Head of caudate nucleus (tissue), 42 donors: ENCODE measurements at regions not wholly inside any gene's neighbourhood (a gene's known extent, or its start where the extent isn't known, plus 50 kb on each side); places are given as distances from the start of the nearest gene placed in this dataset.
"Not testable (repeated sequence)": the region's sequence is repeated elsewhere in the genome, so short reads cannot be mapped to it uniquely, and the experiment has no call there.

Experiments used
- DNase-seq, 42 donors: peaks; one replicate each; pipeline versions ENCODE4 v3.0.0 to v3.0.0-alpha.2; 2020 to 2021; ENCODE audit warnings: mixed read lengths in 7 of 42
- intact Hi-C: fragments of 100-400 bp; cut with DNase I; formaldehyde crosslinking; loops from one replicate; pipeline ENCODE4 v1.15.0; 2022

GRCh38 chr4:110367156-110367555 lies 108.8 kb upstream of the ENPEP start:
- no peak for DNase-seq
- intact Hi-C loops = no loop called here

DNA sequence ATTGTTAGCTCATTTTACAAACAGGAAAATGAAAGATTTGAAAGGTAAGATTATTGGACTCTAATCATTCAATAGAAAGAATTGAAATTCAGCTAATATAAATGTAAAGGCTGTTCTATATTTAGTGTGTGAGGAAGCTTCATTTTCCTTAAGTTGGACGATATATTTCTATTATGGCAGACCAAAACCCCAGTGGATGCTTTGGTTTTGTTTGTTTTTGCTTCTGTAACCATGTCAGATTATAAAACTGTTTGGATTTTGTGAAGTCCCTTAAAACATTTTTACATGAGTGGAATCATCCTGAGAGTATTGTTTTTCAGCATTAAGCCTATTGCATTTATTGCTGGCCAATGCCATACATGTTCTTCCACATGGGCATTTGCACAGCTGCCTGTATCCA lies 110.2 kb upstream of the ENPEP start:
- intact Hi-C loops = no loop called here
- no peak for DNase-seq

DNA sequence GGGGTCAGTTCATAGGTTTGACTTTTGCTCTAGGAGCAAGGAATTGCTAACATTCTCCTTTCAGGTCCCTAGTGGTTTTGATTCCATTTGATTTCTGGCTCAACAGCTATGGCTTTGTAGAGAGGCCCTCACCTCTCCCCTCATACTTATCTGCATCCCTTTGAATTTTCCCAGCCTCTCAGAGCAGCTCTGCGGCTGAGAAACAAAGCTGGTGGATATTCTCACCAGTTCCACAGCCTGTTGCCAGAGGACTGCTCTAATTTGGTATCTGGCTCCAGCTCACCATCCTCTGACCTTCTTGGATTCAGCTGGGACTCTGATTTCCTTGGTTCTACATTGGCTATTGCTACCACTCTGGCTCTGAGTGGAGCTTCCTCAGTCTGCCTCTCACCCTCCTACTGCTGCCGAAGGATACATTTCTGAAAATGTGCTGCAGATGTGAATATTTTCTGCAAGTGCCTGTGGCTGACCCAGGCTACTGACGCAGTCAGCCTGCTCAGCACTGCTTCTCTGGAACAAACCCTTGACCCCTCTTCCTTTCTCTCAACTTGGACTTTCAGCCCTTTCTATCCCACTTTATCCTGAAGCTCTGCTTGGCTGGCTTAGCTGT lies 110.9 kb upstream of the ENPEP start:
- intact Hi-C loops = no loop called here

DNA sequence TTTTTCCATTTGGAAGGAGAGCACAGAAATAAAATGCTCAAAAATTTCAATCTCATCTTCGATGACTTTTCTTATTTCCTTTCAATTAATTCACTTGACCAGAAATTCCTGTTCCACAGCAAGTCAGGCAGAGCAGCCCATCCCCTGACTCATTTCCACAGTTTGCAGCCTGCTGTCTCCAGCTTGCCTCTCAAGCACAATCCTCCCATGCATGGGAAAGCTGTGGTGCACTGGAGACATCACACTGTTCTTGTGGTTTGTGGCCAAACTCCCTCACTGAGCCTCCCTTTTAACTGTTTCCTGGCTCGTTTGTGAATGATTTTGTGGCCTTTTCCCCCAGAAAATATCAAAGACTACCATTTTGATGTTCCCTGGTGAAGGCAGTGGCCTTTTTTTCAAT lies 114.0 kb upstream of the ENPEP start:
- no peak for DNase-seq

More for the DNA sequence above, 110.9 kb upstream of the ENPEP start:
- DNase-seq = no peak

DNA sequence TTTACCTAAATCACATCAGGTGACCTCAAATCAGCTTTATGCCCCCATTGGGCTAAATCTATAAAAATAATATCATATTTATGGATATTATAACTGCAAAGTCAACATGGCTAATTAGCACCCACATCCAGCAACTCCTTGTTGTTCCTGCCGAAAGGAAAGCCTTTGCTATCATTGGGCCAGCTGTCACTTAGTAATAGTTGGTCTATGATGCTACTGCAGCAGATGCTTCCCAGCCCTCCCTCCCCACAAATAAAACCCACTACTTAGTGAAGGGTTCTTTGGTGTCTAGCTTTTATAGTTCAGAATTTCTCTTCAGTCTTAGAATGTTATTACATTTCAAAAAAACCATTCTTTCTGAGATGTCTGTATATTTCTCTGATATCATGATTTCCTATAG lies 116.9 kb upstream of the ENPEP start:
- no peak for DNase-seq
- intact Hi-C loops = no loop called here

More for the DNA sequence above, 114.0 kb upstream of the ENPEP start:
- intact Hi-C loops = no loop called here

DNA sequence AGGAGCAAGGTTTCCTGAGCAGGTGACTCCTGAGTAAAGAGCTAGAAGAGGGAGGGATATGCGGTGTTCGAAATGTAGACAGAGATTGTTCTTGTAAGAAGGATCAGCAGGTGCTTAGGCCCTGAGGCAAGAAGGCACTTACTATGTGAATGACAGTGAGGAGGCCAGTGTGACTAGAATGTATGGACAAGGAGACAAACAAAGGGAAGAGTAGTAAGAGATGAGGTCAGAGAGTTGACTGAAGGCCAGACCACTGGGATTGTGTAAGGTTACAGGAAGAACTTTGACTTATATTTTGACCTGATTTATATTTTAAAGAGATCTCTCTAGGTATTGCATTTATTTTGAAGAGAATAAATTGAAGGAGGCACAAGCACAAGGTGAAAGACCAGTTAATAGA lies 118.4 kb upstream of the ENPEP start:
- no peak for DNase-seq
- intact Hi-C loops = no loop called here

GRCh38 chr4:110354460-110354859 lies 121.5 kb upstream of the ENPEP start:
- intact Hi-C loops = no loop called here
- no peak for DNase-seq

DNA sequence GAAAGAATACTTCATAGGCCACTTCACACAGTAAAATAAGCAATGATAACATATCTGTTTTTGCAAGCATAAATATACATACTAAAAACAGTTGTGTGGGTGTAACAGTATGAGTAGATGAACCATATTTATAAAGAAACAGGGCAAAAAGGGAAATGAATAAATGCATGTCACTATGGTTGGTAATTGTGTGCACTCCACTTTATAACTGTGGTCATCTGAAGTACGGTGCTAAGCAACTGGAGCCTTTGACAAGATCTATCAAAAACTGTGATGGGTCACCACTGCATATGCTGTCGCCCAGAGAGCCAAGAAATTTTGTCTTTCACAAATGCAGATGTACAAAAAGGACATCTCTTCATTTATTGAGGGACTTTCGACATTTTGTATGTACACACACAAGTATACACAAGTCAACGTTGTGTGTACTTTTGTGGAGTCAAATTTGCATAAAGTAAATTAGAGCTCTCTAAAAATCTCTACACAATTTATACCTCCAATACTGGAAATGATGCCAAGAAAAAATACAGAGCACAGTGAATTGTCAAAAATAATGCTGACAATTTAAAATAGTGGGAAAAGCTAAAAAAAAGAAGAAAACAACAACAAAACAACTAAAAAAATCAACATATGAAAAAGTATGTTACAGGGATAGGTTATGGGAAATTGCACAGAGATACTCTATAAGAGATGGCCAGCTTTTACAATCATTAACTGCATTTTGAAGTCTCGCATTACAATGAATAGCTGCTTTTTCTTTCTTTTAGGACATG lies 123.1 kb upstream of the ENPEP start:
- DNase-seq = no peak
- intact Hi-C loops = no loop called here

- intact Hi-C loops = no loop called here
- DNase-seq = no peak
Measured at GRCh38 chr4:110348711-110349383, 127.1 kb upstream of the ENPEP start.

DNA sequence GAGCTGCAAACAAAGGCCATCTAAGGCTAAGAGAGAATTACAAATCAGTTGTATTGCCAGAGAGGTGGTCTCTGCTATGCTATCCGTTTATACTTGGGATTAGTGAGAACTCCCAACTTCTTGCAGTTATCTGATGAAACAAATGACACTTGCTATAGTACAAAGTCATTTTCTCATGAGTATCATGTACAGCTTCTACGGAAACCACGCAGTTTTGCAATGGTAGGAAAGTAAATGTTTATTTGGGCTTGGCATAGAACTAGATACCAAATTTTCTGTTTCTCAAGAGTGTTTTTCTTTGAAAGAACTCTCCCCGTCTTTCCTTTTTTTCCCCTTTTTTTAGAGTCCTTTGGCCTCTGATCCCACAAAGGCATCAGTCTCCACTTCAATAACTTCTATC lies 128.2 kb upstream of the ENPEP start:
- DNase-seq = no peak
- intact Hi-C loops = no loop called here

- intact Hi-C loops = no loop called here
Measured at GRCh38 chr4:110344165-110344564, 131.8 kb upstream of the ENPEP start.

DNA sequence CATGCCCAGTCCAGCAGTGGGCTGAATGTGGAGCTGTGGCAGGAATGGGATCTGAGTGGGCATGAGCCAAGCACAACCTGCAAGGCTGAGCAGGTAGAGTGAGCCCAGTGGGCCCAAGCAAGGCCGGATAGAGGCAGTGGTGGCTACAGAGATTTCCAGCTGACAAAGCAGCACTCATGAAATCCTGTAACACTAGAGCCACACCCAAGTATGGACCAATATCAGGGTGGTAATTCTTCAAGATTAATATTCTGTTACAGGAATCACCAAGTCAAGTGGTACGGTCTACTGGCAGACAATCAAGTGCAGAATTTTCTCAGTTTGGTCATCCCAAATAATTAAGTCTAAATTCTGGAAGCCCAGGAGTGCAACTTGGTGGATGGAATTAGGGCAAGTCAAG lies 132.4 kb upstream of the ENPEP start:
- intact Hi-C loops = no loop called here
- no peak for DNase-seq

More at GRCh38 chr4:110344165-110344564, 131.8 kb upstream of the ENPEP start:
- no peak for DNase-seq

- intact Hi-C loops, DNase-seq: not testable (repeated sequence)
Measured at GRCh38 chr4:110341118-110341517, 134.8 kb upstream of the ENPEP start.

DNA sequence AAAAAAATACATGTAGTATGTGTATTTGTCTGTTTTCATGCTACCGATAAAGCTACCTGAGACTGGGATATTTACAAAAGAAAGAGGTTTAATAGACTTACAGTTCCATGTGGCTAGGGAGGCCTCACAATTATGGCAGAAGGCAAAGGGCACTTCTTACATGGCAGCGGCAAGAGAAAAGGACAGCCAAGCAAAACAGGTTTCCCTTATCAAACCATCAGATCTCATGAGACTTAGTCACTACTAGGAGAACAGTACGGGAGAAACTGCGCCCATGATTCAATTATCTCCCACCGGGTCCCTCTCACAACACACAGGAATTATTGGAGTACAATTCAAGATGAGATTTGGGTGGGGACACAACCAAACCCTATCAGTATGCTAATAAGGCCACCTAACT lies 137.0 kb upstream of the ELOVL6 start:
- no peak for DNase-seq
- intact Hi-C loops = no loop called here

DNA sequence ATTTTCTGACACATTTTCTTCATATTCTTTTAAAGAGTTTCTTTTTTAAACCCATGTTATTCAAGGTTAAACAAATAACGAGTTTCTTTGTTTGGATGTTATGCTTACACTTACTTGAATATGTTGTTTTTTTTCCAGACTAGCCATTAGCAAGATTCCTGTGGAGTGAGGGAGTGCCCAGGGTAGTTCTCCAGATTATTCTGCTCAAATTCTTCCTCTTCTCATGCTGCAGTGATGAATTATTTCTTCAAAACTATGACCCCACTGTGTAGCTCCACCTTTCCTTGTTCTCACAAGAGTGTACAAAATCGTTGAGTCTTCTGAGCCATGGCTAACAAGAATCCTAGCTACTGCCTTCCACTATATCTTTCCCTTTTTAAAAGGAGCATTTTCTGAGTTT lies 134.1 kb upstream of the ELOVL6 start:
- intact Hi-C loops = no loop called here
- no peak for DNase-seq

DNA sequence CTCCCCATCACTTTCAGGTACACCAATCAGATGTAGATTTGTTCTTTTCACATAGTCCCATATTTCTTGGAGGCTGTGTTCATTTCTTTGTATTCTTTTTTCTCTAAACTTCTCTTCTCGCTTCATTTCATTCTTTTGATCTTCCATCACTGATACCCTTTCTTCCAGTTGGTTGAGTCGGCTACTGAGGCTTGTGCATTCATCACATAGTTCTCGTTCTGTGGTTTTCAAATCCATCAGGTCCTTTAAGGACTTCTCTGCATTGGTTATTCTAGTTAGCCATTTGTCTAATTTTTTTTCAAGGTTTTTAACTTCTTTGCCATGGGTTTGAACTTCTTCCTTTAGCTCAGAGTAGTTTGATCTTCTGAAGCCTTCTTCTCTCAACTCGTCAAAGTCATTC lies 128.0 kb upstream of the ELOVL6 start:
- DNase-seq, intact Hi-C loops: not testable (repeated sequence)

- intact Hi-C loops = loop anchor here (10.0 kb wide), 1 partner anchor 194 kb away; no protein-coding TSS in a partner anchor
- no peak for DNase-seq
Measured at GRCh38 chr4:110310795-110311194, 112.4 kb upstream of the ELOVL6 start.

- intact Hi-C loops = loop anchor here (10.0 kb wide), 1 partner anchor 195 kb away; no protein-coding TSS in a partner anchor
- no peak for DNase-seq
Measured at GRCh38 chr4:110309675-110310074, 111.3 kb upstream of the ELOVL6 start.

- no peak for DNase-seq
Measured at GRCh38 chr4:110306303-110306702, 107.9 kb upstream of the ELOVL6 start.

GRCh38 chr4:110305455-110305854 lies 107.0 kb upstream of the ELOVL6 start:
- intact Hi-C loops = no loop called here
- no peak for DNase-seq

More at GRCh38 chr4:110306303-110306702, 107.9 kb upstream of the ELOVL6 start:
- intact Hi-C loops = no loop called here
